GM19463 (cell line): ENCODE measurements at regions not wholly inside any gene's neighbourhood (a gene's known extent, or its start where the extent isn't known, plus 50 kb on each side); places are given as distances from the start of the nearest gene placed in this dataset.
A peak's percentile ranks its signal among the peaks of the same experiment; 100 is the strongest.
"Not testable (repeated sequence)": the region's sequence is repeated elsewhere in the genome, so short reads cannot be mapped to it uniquely, and the experiment has no call there.

Experiments used
- ATAC-seq: cut with Tn5 transposase; IDR thresholded peaks from one replicate; pipeline ENCODE4 v1.9.1; 2021; ENCODE audit warnings: mild to moderate bottlenecking, moderate library complexity; ENCODE audit not compliant: unreplicated experiment

DNA sequence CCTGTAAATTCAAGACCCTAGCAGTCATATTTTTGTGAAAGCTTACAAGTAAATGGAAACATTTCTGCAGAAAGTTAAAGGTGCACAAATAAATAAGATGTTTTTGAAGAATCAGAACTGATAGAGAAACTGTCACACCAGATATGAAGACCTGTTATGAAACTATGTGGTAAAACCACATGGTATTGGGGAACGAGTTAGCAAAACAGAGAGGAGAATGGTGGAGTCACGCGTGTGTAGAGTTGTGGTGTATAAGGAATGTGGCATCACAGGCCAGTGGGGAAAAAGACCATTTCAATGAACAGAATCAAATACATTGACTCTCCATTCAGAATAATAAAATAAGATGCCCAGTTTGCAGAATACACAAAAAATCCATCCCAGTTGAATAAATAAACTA, 477.2 kb downstream of the ICE1 start:
- no peak for ATAC-seq

DNA sequence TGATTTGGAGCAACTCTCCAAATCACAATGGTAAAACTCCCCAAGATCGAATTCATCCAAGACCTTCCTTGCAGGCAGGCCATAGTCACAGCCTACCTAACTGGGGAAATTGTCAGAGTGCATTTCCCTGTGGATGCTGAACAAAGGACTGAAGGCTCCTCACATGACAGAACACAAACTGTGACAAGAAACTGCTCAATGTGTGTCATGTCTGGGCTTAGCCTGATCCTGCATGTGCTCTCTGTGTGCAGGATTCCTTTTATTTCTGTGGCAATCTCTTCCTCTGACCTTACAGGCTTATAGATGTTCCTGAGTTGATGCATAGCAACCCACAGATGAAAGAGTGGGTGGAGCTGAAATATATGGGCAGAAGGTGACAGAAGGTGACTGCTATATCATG, 465.8 kb downstream of the ICE1 start:
- ATAC-seq: no peak

DNA sequence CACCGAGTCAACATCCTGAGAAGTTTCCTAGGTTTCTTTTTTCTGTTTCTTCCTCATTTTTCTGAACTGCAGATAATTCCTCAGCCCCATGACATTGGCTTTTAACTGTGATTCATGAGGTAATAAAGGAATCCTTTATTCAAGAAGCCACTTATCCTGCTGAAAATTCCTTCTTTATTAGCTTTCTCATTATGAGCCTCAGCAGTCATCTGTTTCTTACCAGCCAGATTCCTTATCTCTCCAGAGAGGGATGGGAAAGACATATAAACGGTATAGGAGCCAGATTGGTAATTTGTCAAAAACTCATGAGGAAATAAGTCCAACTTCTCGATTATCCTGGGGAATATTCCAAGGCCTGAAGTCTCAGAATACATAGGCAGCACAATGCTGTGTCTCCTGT, 465.4 kb downstream of the ICE1 start:
- ATAC-seq: no peak

DNA sequence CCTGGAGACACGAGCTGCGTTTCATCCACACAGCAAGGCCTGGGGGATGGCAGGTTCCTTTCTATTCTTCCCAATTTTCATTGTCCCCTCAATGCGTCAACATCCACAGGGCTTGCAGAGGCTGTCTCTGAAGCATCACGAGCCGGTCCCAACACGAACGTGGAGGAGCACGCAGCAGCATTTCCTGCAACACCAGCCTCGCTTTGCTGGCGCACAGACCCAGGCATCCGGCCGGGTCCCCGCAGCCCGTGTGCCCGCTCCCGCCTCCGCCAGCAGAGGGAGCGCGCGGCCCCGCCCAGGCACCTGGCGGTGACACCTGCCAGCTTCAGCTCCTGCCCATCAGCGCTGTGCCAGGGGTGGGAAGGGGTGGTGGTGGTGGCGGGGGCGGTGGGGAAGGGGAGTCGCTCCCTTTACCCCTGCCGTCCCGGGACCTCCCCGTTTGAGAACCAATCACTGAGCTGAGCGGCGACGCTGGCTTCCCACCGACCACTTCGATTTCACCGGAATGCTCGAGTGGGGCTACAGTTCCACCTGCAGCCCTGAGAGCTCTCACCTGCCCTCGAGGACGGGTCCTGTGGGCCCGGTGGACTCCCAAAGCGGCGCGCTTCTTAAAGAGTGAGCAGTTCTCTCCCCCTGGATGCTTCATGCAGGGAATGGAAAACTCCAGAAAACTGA, 464.5 kb downstream of the ICE1 start:
- ATAC-seq: peak; percentile 84

DNA sequence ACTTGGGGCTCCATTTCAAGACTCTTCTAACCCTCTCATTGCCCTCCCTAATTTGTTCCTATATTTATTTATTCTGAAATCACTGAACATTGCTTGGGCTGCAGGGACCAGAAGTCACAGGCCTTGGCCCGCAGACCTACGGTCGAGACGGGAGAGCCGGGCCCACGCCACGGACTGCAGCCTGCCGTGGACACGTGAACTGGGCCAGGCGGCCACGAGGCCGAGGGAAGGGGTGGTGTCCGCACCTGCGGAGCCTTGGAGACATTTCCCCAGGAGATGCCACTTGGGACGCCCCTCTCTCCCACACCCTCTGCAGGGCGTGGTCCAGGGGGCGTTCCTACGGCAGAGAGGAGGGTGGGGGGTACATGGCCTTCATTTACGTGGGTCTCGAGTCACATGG, 463.9 kb downstream of the ICE1 start:
- ATAC-seq: no peak

DNA sequence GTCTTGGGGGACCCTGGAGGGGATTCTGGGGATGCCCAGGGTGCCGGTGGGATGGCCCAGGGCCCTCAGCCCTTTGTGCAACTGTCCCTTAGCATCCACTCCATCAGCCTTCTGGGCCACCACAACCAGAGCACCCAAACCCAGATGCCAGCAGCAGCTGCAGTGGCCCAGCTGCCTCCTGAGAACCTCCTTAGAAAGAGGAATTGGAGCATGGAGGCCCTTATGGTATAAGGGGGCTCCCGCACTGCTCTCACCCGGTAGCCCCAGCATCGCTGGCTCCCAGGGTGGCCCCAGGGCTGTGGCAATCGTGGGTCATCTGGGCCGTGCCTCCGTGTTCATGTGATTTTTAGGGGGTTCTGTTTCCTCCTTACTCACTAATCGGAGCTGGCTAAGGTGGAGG, 463.3 kb downstream of the ICE1 start:
- no peak for ATAC-seq

DNA sequence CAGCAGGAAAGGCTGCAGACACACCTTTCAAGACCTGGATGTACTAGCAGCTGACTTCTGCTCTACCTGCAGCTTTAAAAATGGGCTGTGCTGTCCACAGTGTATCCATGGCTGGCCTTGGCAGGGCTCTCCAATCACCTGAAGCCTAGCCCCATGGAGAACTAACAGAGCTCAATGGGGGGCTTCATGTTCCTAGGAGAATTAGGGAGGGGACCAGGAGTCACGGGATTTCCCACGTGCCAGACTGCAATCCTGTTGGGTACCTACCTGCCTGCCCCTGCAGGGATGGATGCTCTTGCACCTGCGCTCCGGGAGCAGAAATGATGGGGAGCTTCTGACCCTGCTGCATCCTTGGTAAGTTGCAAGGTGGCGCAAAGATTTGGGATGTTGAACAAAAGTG, 462.1 kb downstream of the ICE1 start:
- ATAC-seq: no peak

DNA sequence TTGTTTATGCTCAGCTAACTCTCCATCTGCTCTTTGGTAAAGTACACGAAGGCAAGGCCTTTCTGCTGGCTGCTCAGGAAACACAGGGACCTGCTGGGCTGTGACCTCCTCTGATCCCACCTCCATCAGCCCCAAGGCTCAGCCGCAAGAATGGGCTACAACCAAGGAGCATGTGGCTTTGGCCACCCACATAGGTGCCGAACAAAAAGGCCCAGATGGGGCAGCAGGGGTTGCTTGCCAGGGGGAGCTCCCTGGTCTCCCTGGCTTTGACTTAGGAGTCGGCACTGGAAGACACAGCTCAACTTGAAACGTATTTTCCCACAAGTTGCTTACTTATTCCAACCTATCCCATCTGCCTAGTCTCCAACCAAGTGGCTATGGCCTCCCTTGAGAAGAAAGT, 461.1 kb downstream of the ICE1 start:
- ATAC-seq: no peak

DNA sequence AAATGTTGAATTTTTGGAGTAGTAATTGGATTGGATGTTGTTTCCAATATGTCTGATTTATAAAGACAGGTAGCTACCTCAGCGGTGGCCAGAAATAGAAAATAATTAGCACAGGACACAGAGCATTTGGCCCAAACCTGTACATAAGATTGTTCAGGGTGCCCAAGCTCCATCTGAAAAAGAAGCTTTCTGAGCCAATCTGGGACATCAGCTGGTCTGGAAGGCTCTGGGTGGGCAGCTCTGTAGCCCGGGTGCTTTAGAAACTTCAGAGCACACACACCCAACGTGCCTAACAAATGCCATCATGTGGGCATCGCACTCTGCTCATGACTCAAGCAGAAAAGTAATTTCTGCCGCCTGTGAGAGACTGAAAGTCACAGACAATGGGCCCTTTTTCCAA, 460.7 kb downstream of the ICE1 start:
- no peak for ATAC-seq

DNA sequence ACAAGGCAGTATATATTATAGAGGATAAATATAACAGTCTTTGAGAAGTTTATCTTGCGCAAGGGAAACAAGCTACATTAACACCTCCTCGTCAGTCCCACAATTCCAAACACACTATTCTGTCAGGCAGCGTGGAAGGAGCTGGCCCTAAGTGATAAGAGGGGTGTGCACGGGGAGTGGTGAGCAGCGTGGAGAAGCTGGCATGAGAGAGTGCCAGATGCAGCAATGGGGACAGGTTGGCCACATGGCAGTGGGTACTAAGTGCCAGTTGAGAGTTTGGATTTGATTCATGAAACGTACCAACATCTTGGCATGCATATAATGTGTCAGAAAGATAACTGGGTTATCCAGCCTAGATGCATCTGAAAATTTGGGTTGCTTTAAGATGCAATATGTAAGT, 460.2 kb downstream of the ICE1 start:
- no peak for ATAC-seq

DNA sequence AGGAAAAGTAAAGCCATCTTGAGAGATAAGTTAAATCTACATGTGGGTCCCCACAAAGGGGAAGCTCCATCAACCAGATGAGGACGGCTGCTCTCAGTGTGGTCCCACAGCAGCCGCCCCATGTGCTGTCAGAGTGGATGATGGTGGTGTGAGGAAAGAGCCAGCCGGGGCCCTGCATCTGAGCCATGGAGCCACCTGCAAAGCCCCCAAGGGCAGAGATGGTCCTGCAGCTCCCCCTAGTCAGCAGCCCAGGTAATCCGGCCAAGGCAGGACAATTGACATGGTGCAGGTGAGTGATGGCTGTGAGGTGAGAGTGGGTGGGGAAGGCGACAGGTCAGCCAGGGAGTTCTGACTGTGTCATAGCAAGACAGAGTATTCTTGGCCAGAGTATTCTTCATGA, 458.8 kb downstream of the ICE1 start:
- ATAC-seq: no peak

DNA sequence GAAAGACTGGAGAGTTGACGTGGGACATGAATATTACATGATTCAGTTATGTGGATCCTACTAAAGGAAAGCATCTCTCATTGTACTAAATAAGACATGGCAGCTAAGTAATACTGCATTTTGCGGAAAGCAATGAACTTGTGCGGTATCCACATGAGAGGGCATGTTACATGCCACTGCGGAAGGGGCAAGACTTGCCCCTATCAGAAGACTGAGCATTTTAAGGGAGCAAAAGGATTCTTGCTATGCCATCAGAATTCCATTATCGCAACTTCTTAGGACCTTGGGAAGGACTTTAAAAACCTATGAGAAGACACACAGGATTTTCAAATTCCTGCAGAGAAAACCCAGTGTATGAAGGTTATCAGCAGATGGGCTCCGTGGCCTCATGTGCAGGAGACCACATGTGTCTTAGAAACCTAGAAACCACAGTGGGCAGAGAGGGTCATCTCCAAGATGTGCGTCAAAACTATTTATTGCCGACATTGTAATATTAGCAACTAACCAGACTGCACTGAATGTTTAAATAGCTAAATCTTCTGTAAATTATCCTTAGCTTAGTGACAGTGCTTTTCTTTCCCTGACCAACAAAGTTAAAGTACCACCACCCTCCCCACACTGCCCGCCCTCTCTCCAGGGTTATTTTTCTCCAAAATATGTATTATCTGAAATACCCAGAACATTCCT, 457.7 kb downstream of the ICE1 start:
- ATAC-seq: no peak

DNA sequence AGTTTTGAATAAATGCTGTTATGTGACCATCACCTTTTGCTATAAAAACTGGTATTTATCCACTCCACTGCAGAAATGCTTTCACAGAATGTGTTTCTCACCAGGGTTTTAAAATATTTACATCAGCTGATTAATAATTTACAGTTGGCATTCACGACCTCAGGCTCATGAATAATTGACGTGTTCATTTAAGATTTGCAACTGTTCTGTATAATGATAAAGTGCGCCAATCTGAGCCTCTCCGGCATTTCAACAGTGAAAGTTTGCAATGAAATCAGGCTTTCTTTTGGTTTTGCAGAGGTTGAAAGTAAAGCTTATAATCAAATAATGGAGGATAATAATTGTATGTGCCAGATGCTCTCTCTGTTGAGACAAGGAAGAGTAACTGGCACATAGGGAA, 434.9 kb downstream of the ICE1 start:
- no peak for ATAC-seq

DNA sequence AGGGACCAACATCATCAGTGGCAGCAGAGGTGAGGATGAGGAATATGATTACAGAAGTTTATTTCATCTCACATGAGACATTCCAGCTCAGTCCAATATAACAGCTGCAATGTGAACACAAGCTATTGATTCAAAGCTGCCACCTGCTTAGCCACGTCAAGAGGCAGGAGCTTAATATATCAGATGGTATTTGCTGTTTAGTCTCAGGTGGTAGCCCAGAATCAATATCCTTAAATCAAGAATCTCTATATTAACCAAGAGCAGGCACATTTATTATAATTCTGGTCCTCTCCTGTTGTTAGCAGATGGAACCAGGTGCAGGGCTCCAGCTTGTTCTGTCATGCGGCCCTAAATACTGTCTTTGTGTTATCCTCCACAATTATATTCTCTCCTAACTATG, 431.6 kb downstream of the ICE1 start:
- no peak for ATAC-seq

DNA sequence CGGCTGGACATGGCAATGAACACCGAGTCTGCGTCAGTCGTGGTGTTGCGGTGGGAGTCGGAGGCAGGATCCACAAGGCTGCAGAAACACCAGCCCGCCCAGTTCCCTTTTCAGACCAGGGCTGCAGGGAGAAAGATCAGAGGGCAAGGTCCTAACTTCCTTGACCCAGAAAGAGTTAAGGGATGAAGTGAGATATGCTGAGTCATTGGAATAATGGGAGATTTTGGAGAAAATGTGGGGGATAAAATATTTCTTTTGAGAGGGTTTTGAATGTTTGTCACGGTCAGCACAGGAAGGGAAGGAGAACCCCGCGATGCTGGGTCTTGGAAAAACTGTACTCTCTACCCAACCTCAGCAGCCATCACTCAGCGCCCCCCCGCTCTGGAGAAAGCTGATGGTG, 416.0 kb downstream of the ICE1 start:
- ATAC-seq: no peak

DNA sequence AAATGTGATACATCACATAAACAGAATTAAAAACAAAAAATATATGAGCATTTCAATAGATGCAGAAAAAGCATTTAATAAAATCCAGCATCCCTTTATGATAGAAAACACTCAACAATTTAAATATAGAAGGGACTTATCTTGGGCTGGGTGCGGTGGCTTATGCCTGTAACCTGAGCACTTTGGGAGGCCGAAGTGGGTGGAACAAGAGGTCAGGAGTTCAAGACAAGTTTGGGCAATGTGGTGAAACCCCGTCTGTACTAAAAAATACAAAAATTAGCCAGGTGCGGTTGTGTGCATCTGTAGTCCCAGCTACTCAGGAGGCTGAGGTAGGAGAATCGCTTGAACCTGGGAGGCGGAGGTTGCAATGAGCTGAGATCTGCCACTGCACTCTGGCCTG, 409.1 kb downstream of the ICE1 start:
- ATAC-seq: not testable (repeated sequence)

DNA sequence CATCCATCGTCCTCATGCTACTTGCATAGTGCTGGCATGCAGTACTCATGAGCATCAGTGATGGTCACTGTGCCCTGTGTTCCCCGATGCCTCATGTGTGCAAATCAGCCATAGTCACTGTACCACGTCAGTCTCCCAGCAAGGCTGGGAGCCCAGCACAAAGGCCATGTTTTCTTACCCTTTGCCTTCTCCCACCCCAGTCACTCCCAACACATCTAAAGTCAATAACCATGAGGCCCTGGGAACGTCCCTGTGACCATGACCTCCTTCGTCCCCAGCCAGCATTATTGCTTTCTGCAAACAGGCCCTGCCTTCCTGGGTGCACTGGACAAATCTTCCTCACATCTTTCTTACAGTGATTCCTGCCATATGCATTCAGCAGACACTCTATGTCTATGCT, 406.1 kb downstream of the ICE1 start:
- no peak for ATAC-seq

DNA sequence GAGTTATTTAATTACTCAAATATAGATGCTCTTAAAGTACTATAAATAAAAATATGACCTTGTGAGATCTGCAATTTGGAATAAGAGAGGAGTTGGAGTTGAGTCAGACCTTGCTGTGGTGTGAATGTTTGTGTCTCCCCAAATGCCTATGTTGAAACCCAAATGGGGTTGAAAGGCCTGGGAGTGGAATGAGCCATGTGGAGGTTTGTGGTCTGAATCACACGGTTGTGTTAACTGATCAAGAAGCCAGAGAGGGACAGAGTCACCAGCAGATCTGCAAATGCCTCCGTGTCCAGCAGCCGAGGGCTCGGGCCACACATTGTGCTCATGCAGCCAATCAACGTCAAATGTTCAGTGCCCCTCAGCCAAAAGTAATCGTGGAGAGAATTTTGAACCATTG, 404.4 kb downstream of the ICE1 start:
- ATAC-seq: no peak

DNA sequence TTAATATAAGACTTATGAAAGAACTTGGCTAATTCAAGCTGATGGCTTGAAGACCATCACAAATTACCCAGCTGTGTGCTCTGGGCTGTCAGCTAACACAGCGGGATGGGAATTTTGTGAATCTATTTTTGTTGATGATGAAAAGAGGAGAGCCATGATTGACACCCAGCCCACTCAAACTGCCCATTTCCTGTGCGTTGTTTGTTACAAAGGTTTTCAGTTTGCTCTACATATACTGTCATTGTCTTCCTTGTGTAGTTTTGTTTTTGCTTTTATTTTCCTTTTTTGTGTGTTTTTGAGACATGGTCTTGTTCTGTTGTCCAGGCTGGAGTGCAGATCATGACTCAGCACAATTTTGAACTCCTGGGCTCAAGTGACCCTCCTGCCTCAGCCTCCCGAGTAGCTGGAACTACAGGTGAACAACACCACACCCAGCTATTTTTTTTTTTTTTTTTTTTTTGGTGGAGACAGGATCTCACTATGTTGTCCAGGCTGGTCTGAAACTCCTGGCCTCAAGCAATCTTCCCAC, 400.3 kb downstream of the ICE1 start:
- ATAC-seq: no peak

DNA sequence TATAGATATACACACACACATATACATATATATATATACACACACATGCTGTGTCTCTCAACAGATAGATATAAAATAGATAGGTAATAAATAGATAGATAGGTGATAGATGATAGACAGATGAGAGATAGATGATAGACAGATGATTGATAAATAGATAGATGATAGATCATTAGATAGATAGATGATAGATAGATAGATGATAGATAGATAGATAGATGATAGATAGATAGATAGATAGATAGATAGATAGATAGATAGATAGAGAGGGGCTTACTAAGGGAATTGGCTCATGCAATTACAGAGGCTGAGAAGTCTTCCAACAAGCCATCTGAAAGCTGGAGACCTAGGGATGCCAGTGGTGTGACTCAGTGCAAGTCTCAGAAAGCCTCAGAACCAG, 394.5 kb downstream of the ICE1 start:
- no peak for ATAC-seq

DNA sequence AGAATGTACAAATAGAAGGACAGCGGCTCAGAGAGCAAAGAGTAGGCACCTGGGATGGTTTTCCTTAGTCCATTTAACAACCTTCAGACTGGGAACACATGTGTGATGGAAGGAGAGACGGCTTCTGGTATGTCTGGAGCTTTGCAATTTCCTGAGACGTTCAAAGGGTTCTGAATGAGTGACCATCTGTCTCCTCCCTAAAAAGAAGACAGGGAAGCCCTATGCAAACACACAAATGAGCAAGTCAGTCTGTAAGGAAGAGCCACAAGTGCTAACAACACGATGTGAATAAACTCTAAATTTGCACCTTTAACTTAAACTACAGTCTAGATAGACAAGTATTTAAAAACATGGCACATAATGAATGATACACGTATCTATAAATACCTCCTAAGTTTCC, 391.0 kb downstream of the ICE1 start:
- no peak for ATAC-seq

DNA sequence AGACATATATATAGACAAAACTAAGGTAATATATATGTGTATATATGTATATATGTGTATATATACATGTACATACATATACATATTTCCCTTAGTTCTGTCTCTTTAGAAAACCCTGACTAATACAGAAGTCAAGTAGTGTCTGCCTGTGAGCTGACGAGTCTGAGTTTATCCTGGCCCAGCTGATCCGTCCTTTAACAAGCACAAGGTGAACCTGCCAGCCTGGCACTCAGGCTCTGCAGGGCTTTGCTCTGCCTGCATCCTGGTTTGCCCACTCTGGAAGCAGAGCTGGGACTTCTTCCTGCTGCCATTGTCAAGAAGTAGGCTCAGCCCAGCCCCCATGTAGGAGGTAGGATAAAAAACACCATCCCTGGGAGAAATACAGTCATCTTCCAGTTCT, 388.0 kb downstream of the ICE1 start:
- ATAC-seq: no peak

DNA sequence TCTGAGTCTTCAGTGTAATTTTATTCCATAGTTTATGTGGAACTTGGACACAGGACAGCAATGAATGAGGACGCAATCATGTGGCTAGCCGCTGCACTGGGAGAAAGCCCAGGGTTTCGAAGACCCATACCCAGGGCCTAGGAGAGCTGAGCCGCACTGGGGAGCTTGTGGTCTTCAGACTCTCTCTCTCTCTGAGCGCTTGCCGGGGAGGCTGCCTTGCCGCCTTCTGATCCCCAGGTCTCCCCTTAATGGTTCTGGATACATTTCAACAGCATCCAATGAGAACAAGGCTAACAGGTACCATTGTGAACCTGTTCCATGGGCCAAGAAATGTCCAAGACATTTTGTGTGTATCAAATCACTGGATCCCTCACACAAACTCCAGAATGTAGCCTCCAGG, 383.4 kb downstream of the ICE1 start:
- ATAC-seq: no peak
